ENCODE measurements at regions not wholly inside any gene's neighbourhood (a gene's known extent, or its start where the extent isn't known, plus 50 kb on each side); places are given as distances from the start of the nearest gene placed in this dataset.

GRCh38 chr2:153020201-153020600 lies 301.8 kb downstream of the ARL6IP6 start:
- H3K27ac ChIP-seq = no peak overlapping the region
- TF ChIP-seq ZFX (IDR thresholded peaks at IDR 0.05; ENCODE audit: borderline replicate concordance) (no peak), CTCF (IDR thresholded peaks at IDR 0.05) (no peak)

GRCh38 chr2:153005071-153005730 lies 286.8 kb downstream of the ARL6IP6 start:
- no peak overlapping the region for H3K27ac ChIP-seq
- TF ChIP-seq CTCF (IDR thresholded peaks at IDR 0.05) (no peak), ZFX (IDR thresholded peaks at IDR 0.05; ENCODE audit: borderline replicate concordance) (no peak)

GRCh38 chr2:153004627-153005026 lies 286.2 kb downstream of the ARL6IP6 start:
- no peak overlapping the region for H3K27ac ChIP-seq
- no peak for TF ChIP-seq ZFX (IDR thresholded peaks at IDR 0.05; ENCODE audit: borderline replicate concordance)
- TF ChIP-seq CTCF (IDR thresholded peaks at IDR 0.05) = no peak

- no peak for TF ChIP-seq CTCF (IDR thresholded peaks at IDR 0.05)
- TF ChIP-seq ZFX (IDR thresholded peaks at IDR 0.05; ENCODE audit: borderline replicate concordance) = no peak
- H3K27ac ChIP-seq = no peak overlapping the region
Observed at GRCh38 chr2:152974146-152974545, 255.7 kb downstream of the ARL6IP6 start.

- no peak overlapping the region for H3K27ac ChIP-seq
- TF ChIP-seq ZFX (IDR thresholded peaks at IDR 0.05; ENCODE audit: borderline replicate concordance) (no peak), CTCF (IDR thresholded peaks at IDR 0.05) (no peak)
Observed at GRCh38 chr2:152971685-152972084, 253.3 kb downstream of the ARL6IP6 start.

GRCh38 chr2:152962446-152962845 lies 244.0 kb downstream of the ARL6IP6 start:
- H3K27ac ChIP-seq = no peak overlapping the region
- TF ChIP-seq ZFX (IDR thresholded peaks at IDR 0.05; ENCODE audit: borderline replicate concordance) (no peak), CTCF (IDR thresholded peaks at IDR 0.05) (no peak)

GRCh38 chr2:152961351-152961750 lies 242.9 kb downstream of the ARL6IP6 start:
- no peak overlapping the region for H3K27ac ChIP-seq
- TF ChIP-seq ZFX (IDR thresholded peaks at IDR 0.05; ENCODE audit: borderline replicate concordance) = no peak
- no peak for TF ChIP-seq CTCF (IDR thresholded peaks at IDR 0.05)

Data from 22Rv1 (cell line).